Lung (tissue), 11 donors: ENCODE measurements at regions not wholly inside any gene's neighbourhood (a gene's known extent, or its start where the extent isn't known, plus 50 kb on each side); places are given as distances from the start of the nearest gene placed in this dataset.

Experiments
- ATAC-seq: fragments of 200-7000 bp; cut with Tn5 transposase; one replicate; pipeline ENCODE4 v1.9.1; 2020; ENCODE audit warnings: moderate number of reproducible peaks; ENCODE audit not compliant: insufficient read depth, low FRiP score
- DNase-seq, 3 donors: peaks; one replicate each; pipeline ENCODE4 v3.0.0-alpha.2; 2013 to 2017
- H3K27ac ChIP-seq, 2 donors: one replicate each; pipeline ENCODE4 v1.5.1; 2013; ENCODE audit warnings: mild to moderate bottlenecking in 2 of 2, moderate library complexity in 2 of 2, control low read depth in 1 of 2, inconsistent platforms in 1 of 2, low read depth in 1 of 2, low read length in 1 of 2
- H3K27me3 ChIP-seq, 3 donors: one replicate each; pipeline ENCODE4 v1.5.1; 2013; ENCODE audit warnings: low read length in 2 of 3; ENCODE audit not compliant: control insufficient read depth in 3 of 3, insufficient read depth in 3 of 3
- H3K36me3 ChIP-seq, 4 donors: one replicate each; pipeline ENCODE4 v1.5.1; 2013; ENCODE audit warnings: low read length in 4 of 4, mild to moderate bottlenecking in 1 of 4, moderate library complexity in 1 of 4; ENCODE audit not compliant: control insufficient read depth in 4 of 4, insufficient read depth in 4 of 4
- H3K4me1 ChIP-seq, 5 donors: one replicate each; pipeline ENCODE4 v1.5.1; 2013; ENCODE audit warnings: low read length in 5 of 5, mild to moderate bottlenecking in 2 of 5, moderate library complexity in 1 of 5; ENCODE audit not compliant: control insufficient read depth in 5 of 5, insufficient read depth in 5 of 5
- H3K4me3 ChIP-seq: one replicate; pipeline ENCODE4 v1.5.1; 2013; ENCODE audit warnings: mild to moderate bottlenecking, control low read depth, moderate library complexity
- H3K9ac ChIP-seq, 2 donors: one replicate each; pipeline ENCODE4 v1.5.1; 2013; ENCODE audit warnings: low read length in 2 of 2, control low read depth in 1 of 2; ENCODE audit not compliant: insufficient read depth in 1 of 2
- H3K9me3 ChIP-seq, 4 donors: one replicate each; pipeline ENCODE4 v1.5.1; 2013; ENCODE audit warnings: low read length in 3 of 4, mild to moderate bottlenecking in 1 of 4, moderate library complexity in 1 of 4; ENCODE audit not compliant: control insufficient read depth in 4 of 4, insufficient read depth in 3 of 4
- whole genome bisulfite sequencing, 2 donors: extraction: QIAGEN DNeasy Blood & Tissue Kit; methylation state at CpG; one replicate each; pipeline ENCODE4 v1.1.7; 2013; 5-methylcytosine and 5-hydroxymethylcytosine counted together
- TF ChIP-seq, protein P1 (sequence below): IDR thresholded peaks from 2 replicates; pipeline ENCODE4 v1.5.1; 2012; ENCODE audit warnings: mild to moderate bottlenecking; ENCODE audit errors: control extremely low read depth, extremely low read depth
- donor health status: control.
- donor health status: control.
- donor health status: Bipolar disorder and iron deficiency.
- donor health status: healthy.
- donor health status: DM: yes; HTN: yes; CAD: no.

DNA sequence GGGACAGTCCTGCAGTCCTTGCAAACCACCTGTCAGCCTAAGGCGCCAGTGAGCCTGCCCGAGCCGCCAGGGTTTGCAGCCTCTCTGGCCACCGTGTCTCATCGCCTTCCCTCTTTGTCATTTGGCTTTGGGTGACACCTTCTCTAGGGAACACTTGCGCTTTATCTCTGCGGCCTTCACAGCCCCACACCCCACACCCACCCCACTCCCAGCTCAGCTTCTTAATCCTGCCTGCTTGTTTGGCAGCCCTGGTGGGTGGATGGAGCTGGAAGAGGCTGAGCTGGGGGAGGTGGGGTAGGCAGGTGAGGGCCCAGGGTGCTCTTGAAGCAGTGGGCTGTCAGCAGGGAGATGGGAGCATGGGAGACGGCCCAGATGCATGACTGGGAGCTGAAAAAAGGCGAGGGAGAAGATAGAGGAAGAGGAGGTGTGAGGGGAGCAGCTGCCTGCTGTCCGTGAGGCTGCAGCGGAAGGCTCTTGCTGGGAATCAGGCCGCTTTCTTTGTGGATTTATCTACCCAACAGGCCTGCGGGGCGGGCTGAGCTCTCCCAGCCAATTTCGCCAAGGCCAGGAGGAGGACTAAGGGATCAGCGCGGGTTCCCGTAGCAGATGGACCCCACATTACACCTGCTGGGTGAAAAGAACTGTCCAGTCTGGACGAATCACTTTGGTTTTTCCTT lies 97.5 kb upstream of the STOX2 start:
- no peaks in the 10 kb centered on the region for H3K36me3 ChIP-seq
- no peak overlapping the region for H3K9ac ChIP-seq
- TF ChIP-seq, protein P1, sequence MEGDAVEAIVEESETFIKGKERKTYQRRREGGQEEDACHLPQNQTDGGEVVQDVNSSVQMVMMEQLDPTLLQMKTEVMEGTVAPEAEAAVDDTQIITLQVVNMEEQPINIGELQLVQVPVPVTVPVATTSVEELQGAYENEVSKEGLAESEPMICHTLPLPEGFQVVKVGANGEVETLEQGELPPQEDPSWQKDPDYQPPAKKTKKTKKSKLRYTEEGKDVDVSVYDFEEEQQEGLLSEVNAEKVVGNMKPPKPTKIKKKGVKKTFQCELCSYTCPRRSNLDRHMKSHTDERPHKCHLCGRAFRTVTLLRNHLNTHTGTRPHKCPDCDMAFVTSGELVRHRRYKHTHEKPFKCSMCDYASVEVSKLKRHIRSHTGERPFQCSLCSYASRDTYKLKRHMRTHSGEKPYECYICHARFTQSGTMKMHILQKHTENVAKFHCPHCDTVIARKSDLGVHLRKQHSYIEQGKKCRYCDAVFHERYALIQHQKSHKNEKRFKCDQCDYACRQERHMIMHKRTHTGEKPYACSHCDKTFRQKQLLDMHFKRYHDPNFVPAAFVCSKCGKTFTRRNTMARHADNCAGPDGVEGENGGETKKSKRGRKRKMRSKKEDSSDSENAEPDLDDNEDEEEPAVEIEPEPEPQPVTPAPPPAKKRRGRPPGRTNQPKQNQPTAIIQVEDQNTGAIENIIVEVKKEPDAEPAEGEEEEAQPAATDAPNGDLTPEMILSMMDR = no peak
- peaks cover 0 to 6% (median 0%) of the 10 kb centered on the region in 5 donors for H3K4me1 ChIP-seq
- no peaks in the 10 kb centered on the region for H3K27me3 ChIP-seq
- no peak for DNase-seq
- 80 to 83% methylated on average over 19 of the region's 19 CpGs for WGBS, 2 donors
- no peaks in the 10 kb centered on the region for H3K9me3 ChIP-seq
- peak overlapping the region in 1 of 2 donors; percentile 64 for H3K27ac ChIP-seq
- ATAC-seq = no peak
- H3K4me3 ChIP-seq = no peak overlapping the region

DNA sequence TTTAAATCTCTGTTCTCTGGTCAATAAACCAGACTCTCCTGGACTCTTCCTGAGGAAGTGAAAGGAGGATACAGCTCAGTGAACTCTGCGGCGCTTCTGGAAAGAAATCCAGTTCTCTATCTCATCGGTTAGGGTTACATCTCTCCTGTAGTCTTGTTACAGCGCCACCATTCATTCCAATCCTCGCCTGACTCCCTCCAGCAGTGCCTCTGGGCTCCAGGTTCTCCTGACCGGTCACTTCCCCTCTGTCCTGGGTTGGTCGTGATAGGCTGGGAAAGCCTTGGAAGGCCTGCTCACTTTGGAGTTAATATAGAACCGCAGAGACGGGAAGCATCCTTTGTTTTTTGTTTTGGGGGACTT lies 97.0 kb upstream of the STOX2 start:
- Histone ChIP-seq H3K4me3 (no peak overlapping the region), H3K36me3 (no peaks in the 10 kb centered on the region), H3K27me3 (no peaks in the 10 kb centered on the region), H3K27ac (peak overlapping the region in 1 of 2 donors; percentile 64), H3K9me3 (no peaks in the 10 kb centered on the region), H3K4me1 (peaks cover 0 to 6% (median 0%) of the 10 kb centered on the region in 5 donors), H3K9ac (no peak overlapping the region)
- TF ChIP-seq, protein P1 = no peak
- DNase-seq (no peak), ATAC-seq (no peak)
- 63 to 70% methylated on average over 9 of the region's 9 CpGs for WGBS, 2 donors

DNA sequence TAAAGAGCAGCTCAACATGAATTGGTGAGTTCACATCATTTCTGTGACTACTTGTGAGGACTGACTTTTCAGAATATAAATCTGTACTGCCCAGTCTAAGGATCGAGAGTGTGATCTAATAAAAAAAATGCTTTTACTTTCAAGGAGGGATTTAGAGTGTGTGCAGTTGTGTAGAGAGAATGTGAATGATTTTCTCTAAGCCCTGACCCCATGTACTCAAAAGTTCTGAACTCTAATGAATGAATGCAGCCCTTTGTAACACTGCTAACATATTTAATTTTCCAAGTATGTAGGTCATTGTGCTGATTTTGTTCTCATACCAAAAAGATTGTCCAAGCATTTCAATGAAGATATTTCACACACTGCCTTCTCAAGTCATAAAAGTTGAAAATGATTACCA lies 92.5 kb upstream of the STOX2 start:
- WGBS, 2 donors = 67 to 79% methylated on average over 1 of the region's 1 CpG
- Histone ChIP-seq H3K4me3 (no peak overlapping the region), H3K36me3 (no peaks in the 10 kb centered on the region), H3K9ac (no peak overlapping the region), H3K9me3 (no peaks in the 10 kb centered on the region), H3K27ac (no peak overlapping the region), H3K4me1 (peaks cover 0 to 6% (median 0%) of the 10 kb centered on the region in 5 donors), H3K27me3 (no peaks in the 10 kb centered on the region)
- peak in 2 of 3 donors; percentile 45 to 65 for DNase-seq
- ATAC-seq = no peak
- TF ChIP-seq, protein P1 = no peak

DNA sequence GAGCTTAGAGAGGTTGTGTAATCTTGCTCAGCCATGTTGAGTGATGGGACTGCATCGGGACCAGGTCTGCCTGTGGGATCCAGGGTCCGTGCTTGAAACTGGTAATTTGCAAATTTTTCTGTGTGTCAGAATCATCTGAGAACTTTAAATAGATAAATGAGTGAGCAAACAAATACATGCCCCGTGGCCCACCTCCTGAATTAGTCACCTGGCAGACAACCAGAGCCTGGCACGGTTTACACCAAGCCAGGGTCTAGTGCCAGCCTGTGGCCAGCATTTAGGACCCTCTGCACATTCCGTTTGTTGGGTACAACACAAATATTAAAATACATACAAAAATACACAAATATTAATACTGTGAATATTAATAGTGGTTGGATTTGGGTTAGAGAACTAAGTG lies 90.6 kb upstream of the STOX2 start:
- H3K27me3 ChIP-seq = no peaks in the 10 kb centered on the region

More for the DNA sequence above, 90.6 kb upstream of the STOX2 start:
- H3K9ac ChIP-seq = no peak overlapping the region
- H3K4me3 ChIP-seq = no peak overlapping the region
- peaks cover 0 to 6% (median 0%) of the 10 kb centered on the region in 5 donors for H3K4me1 ChIP-seq
- ATAC-seq (no peak), DNase-seq (no peak)
- no peak overlapping the region for H3K27ac ChIP-seq
- no peaks in the 10 kb centered on the region for H3K9me3 ChIP-seq
- no peaks in the 10 kb centered on the region for H3K36me3 ChIP-seq
- 82 to 90% methylated on average over 5 of the region's 5 CpGs for WGBS, 2 donors
- TF ChIP-seq, protein P1 = no peak
